Endothelial cell (in vitro differentiated cells): ENCODE measurements at regions not wholly inside any gene's neighbourhood (a gene's known extent, or its start where the extent isn't known, plus 50 kb on each side); places are given as distances from the start of the nearest gene placed in this dataset.

Experiments
- DNase-seq: peaks from one replicate; pipeline ENCODE4 v3.0.0; 2021; ENCODE audit warnings: low spot score
- H3K27ac Mint-ChIP-seq: one replicate; pipeline ENCODE4 v1.8.0; 2021; ENCODE audit warnings: mixed read lengths, inconsistent platforms; ENCODE audit not compliant: unreplicated experiment
- H3K27me3 Mint-ChIP-seq: one replicate; pipeline ENCODE4 v1.8.0; 2021; ENCODE audit warnings: mild to moderate bottlenecking, moderate library complexity, mixed read lengths, inconsistent platforms; ENCODE audit not compliant: unreplicated experiment
- H3K36me3 Mint-ChIP-seq: one replicate; pipeline ENCODE4 v1.8.0; 2021; ENCODE audit warnings: mild to moderate bottlenecking, low read depth, mixed read lengths, inconsistent platforms; ENCODE audit not compliant: unreplicated experiment
- H3K4me1 Mint-ChIP-seq: one replicate; pipeline ENCODE4 v1.8.0; 2021; ENCODE audit warnings: mild to moderate bottlenecking, mixed read lengths, inconsistent platforms; ENCODE audit not compliant: unreplicated experiment
- H3K4me3 Mint-ChIP-seq: one replicate; pipeline ENCODE4 v1.8.0; 2021; ENCODE audit warnings: mild to moderate bottlenecking, mixed read lengths, inconsistent platforms; ENCODE audit not compliant: unreplicated experiment
- H3K9me3 Mint-ChIP-seq: one replicate; pipeline ENCODE4 v1.8.0; 2021; ENCODE audit warnings: mixed read lengths, inconsistent platforms; ENCODE audit not compliant: unreplicated experiment
- TF ChIP-seq, protein P1 (sequence below): fragments of 200-600 bp; sonication (generic); IDR thresholded peaks from one replicate; pipeline ENCODE4 v1.5.0; 2021; ENCODE audit warnings: antibody characterized with exemption; ENCODE audit not compliant: unreplicated experiment

DNA sequence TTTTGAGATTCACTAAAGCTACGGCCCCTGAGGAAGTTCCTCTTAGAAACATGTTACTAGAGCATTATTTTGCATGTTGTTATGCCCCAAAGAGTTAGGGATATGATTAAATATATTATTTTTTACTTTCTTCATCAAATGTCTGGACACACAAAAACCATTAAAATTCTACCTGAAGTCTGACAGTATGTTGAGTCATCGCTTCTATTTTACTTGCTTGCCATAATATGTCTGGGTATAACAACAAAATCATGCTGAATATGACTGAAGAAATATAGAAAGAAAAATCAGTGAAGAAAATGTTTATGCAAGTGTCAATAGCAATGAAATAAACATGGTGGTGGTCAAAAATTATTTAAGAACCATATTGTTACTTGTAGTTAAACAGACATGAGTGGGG lies 1818.5 kb upstream of the ADGRL3 start:
- H3K9me3 Mint-ChIP-seq, result no peaks in the 10 kb centered on the region
- H3K27me3 Mint-ChIP-seq, result no peaks in the 10 kb centered on the region
- no peak overlapping the region for H3K4me3 Mint-ChIP-seq
- H3K4me1 Mint-ChIP-seq, result no peaks in the 10 kb centered on the region
- TF ChIP-seq, protein P1, sequence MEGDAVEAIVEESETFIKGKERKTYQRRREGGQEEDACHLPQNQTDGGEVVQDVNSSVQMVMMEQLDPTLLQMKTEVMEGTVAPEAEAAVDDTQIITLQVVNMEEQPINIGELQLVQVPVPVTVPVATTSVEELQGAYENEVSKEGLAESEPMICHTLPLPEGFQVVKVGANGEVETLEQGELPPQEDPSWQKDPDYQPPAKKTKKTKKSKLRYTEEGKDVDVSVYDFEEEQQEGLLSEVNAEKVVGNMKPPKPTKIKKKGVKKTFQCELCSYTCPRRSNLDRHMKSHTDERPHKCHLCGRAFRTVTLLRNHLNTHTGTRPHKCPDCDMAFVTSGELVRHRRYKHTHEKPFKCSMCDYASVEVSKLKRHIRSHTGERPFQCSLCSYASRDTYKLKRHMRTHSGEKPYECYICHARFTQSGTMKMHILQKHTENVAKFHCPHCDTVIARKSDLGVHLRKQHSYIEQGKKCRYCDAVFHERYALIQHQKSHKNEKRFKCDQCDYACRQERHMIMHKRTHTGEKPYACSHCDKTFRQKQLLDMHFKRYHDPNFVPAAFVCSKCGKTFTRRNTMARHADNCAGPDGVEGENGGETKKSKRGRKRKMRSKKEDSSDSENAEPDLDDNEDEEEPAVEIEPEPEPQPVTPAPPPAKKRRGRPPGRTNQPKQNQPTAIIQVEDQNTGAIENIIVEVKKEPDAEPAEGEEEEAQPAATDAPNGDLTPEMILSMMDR, result no peak
- no peaks in the 10 kb centered on the region for H3K36me3 Mint-ChIP-seq
- DNase-seq, result no peak
- no peak overlapping the region for H3K27ac Mint-ChIP-seq

DNA sequence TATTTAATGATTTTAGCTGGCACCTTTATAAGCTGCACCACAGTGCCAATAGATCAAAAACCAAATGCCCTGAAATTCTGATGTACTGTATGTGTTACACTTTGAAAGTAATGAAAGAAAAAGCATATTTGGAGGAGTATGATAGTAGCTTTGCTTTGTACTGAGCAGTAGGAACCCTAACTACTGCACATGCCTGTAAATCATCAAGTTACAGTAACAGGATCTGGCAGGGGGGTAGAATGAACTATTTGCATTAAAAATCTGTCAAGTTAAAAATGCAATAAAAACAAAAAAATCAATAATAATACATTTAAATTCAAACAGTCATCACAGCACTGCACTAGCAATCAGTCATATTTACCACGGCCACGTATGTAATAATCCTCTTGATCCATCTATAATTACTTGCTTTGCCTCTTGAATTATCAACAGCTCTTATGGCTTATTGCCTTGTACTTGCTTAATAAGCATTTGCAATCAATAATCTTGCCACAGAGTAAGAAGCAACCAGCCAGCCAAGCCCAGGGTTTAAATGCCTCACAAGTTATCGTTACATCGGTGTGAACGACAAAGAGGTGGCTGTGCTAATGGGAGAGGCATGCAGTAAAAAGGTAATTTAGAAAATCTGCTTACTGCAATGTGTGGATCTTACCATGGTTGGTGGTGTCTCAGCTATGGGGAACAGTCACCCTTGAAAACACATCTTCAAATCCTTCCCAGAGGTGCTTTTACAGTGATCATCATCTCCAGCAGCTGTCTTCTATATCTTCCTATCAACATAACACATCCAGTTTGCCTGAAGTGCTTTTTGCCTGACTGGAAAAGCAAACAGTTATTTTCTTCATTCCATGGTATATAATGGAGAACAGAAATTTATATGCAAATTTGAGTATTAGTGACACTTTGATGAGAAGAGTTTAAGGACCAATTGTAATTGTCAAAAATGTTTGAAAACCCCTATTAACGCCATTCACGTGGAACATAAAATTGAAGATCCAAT lies 1812.1 kb upstream of the ADGRL3 start:
- Mint-ChIP-seq H3K36me3 (no peaks in the 10 kb centered on the region), H3K27ac (no peak overlapping the region), H3K9me3 (no peaks in the 10 kb centered on the region), H3K27me3 (no peaks in the 10 kb centered on the region), H3K4me1 (no peaks in the 10 kb centered on the region), H3K4me3 (no peak overlapping the region)
- no peak for DNase-seq
- TF ChIP-seq, protein P1, result no peak

DNA sequence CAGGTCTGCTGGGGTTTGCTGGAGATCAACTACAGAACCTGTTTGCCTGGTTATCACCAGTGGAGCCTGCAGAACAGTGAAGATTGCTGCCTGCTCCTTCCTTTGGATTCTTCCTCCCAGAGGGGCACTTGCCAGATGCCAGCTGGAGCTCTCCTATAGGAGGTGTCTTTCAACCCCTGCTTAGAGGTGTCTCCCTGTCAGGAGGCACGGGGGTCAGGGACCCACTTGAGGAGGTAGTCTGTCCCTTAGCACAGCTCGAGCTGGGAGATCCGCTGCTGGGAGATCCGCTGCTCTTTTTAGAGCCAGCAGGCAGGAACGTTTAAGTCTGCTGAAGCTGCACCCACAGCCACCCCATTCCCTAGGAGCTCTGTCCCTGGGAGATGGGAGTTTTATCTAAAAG lies 1806.3 kb upstream of the ADGRL3 start:
- no peak for DNase-seq
- Mint-ChIP-seq H3K4me3 (no peak overlapping the region), H3K27ac (no peak overlapping the region), H3K27me3 (no peaks in the 10 kb centered on the region), H3K9me3 (no peaks in the 10 kb centered on the region), H3K4me1 (no peaks in the 10 kb centered on the region), H3K36me3 (no peaks in the 10 kb centered on the region)
- TF ChIP-seq, protein P1, result no peak

DNA sequence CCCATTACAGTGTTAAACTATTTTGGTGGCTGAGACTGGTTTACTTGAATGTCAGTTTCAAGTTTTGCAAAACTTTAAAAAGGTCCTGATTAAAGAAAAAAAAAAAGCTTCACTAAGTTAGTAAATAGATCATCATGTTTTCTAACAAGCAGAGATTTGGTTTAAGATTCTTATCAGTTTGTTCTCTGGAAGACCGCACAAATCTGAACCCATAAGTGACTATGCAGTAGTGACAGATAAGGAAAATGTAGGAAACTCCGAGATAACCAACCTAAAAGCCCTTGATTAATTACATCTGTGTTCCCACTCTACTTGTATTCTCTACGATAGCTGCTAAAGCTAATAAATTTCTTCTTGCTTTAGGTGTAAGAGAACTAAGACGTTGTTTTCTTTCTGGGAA lies 1799.8 kb upstream of the ADGRL3 start:
- TF ChIP-seq, protein P1, result no peak
- no peak overlapping the region for H3K4me3 Mint-ChIP-seq
- DNase-seq, result no peak
- H3K9me3 Mint-ChIP-seq, result no peaks in the 10 kb centered on the region
- H3K4me1 Mint-ChIP-seq, result no peaks in the 10 kb centered on the region
- H3K27ac Mint-ChIP-seq, result no peak overlapping the region
- no peaks in the 10 kb centered on the region for H3K27me3 Mint-ChIP-seq
- no peaks in the 10 kb centered on the region for H3K36me3 Mint-ChIP-seq

DNA sequence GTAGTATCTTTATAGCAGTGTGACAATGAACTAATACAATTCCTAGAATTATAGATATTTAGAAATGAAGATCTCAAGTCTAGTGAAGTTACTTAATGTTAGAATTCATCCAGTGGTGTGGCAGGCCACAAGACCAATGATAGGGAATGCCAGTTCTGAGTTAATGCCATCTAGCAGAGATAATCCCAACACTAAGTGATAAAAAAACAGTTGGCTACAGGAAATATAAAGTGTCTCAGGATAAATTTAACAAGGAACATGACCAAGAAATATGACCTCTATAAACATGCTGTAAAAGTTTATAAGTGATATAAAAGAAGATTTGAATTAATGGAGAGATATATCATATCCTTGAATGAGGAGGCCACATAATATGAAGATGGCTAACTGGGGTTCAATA lies 1790.5 kb upstream of the ADGRL3 start:
- TF ChIP-seq, protein P1, result no peak
- Mint-ChIP-seq H3K27ac (no peak overlapping the region), H3K4me3 (no peak overlapping the region), H3K4me1 (no peaks in the 10 kb centered on the region), H3K9me3 (no peaks in the 10 kb centered on the region), H3K36me3 (no peaks in the 10 kb centered on the region), H3K27me3 (no peaks in the 10 kb centered on the region)
- no peak for DNase-seq
